ENCODE measurements at regions not wholly inside any gene's neighbourhood (a gene's known extent, or its start where the extent isn't known, plus 50 kb on each side); places are given as distances from the start of the nearest gene placed in this dataset.

DNA sequence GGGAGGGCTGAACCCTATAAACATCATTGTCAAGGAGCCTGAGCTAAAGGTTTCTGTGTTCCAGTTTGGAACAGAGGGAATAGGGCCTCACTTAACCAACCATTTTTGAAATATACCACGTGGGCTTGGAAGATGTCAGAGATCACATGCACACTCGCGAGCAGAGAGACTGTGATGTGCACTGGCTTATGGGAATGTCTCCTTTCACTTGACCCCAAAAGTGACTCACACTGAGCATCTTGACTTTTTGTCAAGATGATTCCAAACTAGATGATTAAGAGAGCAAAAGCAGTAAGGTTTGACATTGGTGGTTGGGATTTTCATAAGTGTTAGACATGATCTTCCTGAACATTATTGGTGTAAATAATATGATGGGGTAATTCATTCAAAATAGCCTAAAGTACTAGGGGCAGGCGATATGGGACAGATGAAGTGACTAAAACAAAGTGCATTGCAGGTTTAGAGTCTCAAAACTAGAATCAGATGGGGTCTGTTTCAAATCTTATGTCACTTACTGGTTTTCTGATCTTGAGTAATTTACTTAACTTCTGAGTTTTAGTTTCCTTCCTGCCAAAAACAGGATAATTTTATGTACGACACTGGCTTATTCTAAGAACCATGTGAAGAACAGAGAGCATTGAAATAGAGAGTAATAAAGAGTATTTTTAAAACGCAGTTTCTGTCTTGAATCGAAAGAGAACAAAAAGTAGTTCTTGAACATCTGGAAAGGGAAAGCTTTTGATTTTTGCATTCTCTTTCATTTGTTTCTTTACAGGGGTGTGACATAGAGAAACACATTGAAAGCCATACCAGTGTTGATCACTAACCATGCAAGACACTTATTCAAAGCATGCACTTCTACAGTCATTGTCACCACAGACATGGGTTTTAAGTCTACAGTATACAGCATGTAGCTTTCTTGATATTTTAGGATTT, 383.0 kb downstream of the DIRAS2 start:
- TF ChIP-seq, protein P1, sequence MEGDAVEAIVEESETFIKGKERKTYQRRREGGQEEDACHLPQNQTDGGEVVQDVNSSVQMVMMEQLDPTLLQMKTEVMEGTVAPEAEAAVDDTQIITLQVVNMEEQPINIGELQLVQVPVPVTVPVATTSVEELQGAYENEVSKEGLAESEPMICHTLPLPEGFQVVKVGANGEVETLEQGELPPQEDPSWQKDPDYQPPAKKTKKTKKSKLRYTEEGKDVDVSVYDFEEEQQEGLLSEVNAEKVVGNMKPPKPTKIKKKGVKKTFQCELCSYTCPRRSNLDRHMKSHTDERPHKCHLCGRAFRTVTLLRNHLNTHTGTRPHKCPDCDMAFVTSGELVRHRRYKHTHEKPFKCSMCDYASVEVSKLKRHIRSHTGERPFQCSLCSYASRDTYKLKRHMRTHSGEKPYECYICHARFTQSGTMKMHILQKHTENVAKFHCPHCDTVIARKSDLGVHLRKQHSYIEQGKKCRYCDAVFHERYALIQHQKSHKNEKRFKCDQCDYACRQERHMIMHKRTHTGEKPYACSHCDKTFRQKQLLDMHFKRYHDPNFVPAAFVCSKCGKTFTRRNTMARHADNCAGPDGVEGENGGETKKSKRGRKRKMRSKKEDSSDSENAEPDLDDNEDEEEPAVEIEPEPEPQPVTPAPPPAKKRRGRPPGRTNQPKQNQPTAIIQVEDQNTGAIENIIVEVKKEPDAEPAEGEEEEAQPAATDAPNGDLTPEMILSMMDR (IDR thresholded peaks at IDR 0.05; ENCODE audit: poor library complexity): no peak
- TF ChIP-seq EZH2phosphoT487 (IDR thresholded peaks at IDR 0.05; ENCODE audit: low read depth, severe bottlenecking, unreplicated experiment): no peak

Data from hepatocyte (in vitro differentiated cells).